OCI-LY1 (cell line): ENCODE measurements at regions not wholly inside any gene's neighbourhood (a gene's known extent, or its start where the extent isn't known, plus 50 kb on each side); places are given as distances from the start of the nearest gene placed in this dataset.

ENCODE experiments used
- H2AFZ ChIP-seq: fragments of 200-600 bp; sonication (generic), shearing (Covaris generic); 2 replicates; pipeline ENCODE4 v1.6.0; 2014; ENCODE audit warnings: antibody characterized with exemption, mild to moderate bottlenecking, low read length
- H3F3A ChIP-seq: fragments of 200-600 bp; sonication (generic), shearing (Covaris generic); 2 replicates; pipeline ENCODE4 v1.6.0; 2014; ENCODE audit warnings: mild to moderate bottlenecking, antibody characterized with exemption, low read length, moderate library complexity; ENCODE audit not compliant: insufficient read depth
- H3K27ac ChIP-seq: fragments of 200-600 bp; sonication (generic); 2 replicates; pipeline ENCODE4 v1.5.1; 2014; ENCODE audit warnings: low read length, mixed run types, mild to moderate bottlenecking, low read depth; ENCODE audit not compliant: poor library complexity, severe bottlenecking
- H3K27me3 ChIP-seq: fragments of 200-600 bp; sonication (generic); 2 replicates; pipeline ENCODE4 v1.6.0; 2014; ENCODE audit warnings: antibody characterized with exemption, mild to moderate bottlenecking, low read length, moderate library complexity; ENCODE audit not compliant: insufficient read depth
- H3K36me3 ChIP-seq: fragments of 200-600 bp; sonication (generic); 2 replicates; pipeline ENCODE4 v1.6.1; 2014; ENCODE audit warnings: mild to moderate bottlenecking, antibody characterized with exemption, low read length, moderate library complexity, mixed read lengths; ENCODE audit not compliant: insufficient read depth
- H3K4me1 ChIP-seq: fragments of 200-600 bp; sonication (generic); 2 replicates; pipeline ENCODE4 v1.5.1; 2014; ENCODE audit warnings: mild to moderate bottlenecking, low read length, moderate library complexity; ENCODE audit not compliant: insufficient read depth, severe bottlenecking
- H3K4me2 ChIP-seq: fragments of 200-600 bp; sonication (generic), shearing (Covaris generic); 2 replicates; pipeline ENCODE4 v1.6.1; 2014; ENCODE audit warnings: low read length
- H3K4me3 ChIP-seq: fragments of 200-600 bp; sonication (generic); 2 replicates; pipeline ENCODE4 v1.5.1; 2014; ENCODE audit warnings: low read length, low read depth, mild to moderate bottlenecking, mixed read lengths; ENCODE audit not compliant: poor library complexity, severe bottlenecking
- H3K79me2 ChIP-seq: fragments of 200-600 bp; shearing (Covaris generic); 2 replicates; pipeline ENCODE4 v1.6.1; 2016; ENCODE audit warnings: mixed run types, low read length, mixed read lengths; ENCODE audit not compliant: insufficient read depth
- H3K9ac ChIP-seq: fragments of 200-600 bp; sonication (generic), shearing (Covaris generic); 2 replicates; pipeline ENCODE4 v1.6.1; 2014; ENCODE audit warnings: mild to moderate bottlenecking, low read length, mixed read lengths
- H3K9me2 ChIP-seq: fragments of 200-600 bp; sonication (generic), shearing (Covaris generic); 2 replicates; pipeline ENCODE4 v1.6.1; 2014; ENCODE audit warnings: low read depth, mild to moderate bottlenecking, low read length, mixed read lengths
- H3K9me3 ChIP-seq: fragments of 200-600 bp; shearing (Covaris generic); 2 replicates; pipeline ENCODE4 v1.6.1; 2014; ENCODE audit warnings: low read length, mixed read lengths
- H4K20me1 ChIP-seq: fragments of 200-600 bp; sonication (generic), shearing (Covaris generic); 2 replicates; pipeline ENCODE4 v1.6.0; 2016; ENCODE audit warnings: mild to moderate bottlenecking, low read length; ENCODE audit not compliant: insufficient read depth
- EZH2 ChIP-seq: fragments of 200-600 bp; sonication (generic), shearing (Covaris generic); IDR thresholded peaks from 2 replicates; pipeline ENCODE4 v1.8.0; 2017; ENCODE audit warnings: borderline replicate concordance, mixed run types, mild to moderate bottlenecking, antibody characterized with exemption, low read length, moderate library complexity, mixed read lengths
- TF ChIP-seq, protein P1 (sequence below): fragments of 200-600 bp; sonication (generic), shearing (Covaris generic); IDR thresholded peaks from 2 replicates; pipeline ENCODE4 v1.5.1; 2017; ENCODE audit warnings: mild to moderate bottlenecking, antibody characterized with exemption, low read length, moderate library complexity, mixed read lengths

DNA sequence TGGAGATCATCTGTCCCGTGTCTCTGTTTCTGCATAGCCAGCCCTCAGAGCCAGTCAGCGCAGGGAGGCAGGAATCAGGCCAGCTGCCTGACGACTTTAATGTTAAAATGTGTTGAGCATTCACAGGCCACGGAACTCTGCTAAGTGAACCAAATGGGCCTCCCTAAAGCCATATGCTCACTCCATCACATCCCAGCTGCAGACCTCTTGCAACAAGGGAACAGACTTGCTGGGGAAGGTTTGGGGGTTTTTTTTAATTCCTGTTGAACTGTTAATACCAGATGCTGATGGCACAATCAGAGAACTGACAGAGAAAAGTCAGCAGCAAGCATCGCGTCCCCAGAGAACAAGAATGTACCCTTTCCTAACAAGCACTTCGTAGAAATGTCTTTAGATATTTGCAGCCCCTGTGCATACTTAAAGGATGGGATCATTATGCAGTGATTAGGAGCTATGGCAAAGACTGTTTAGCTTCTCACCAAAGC lies 900.4 kb upstream of the AUTS2 start:
- H3K27me3 ChIP-seq = peaks cover 4% of the 10 kb centered on the region; the same call in 1 of the 2 replicates
- H3K9me2 ChIP-seq = no peaks in the 10 kb centered on the region
- H3K4me3 ChIP-seq = no peak overlapping the region
- no peak overlapping the region for H2AFZ ChIP-seq
- no peaks in the 10 kb centered on the region for H3K9me3 ChIP-seq
- H3K79me2 ChIP-seq = no peaks in the 10 kb centered on the region
- no peaks in the 10 kb centered on the region for H3K4me1 ChIP-seq
- H3K27ac ChIP-seq = no peak overlapping the region
- H3F3A ChIP-seq = no peaks in the 10 kb centered on the region
- no peak overlapping the region for H3K4me2 ChIP-seq
- H3K36me3 ChIP-seq = no peaks in the 10 kb centered on the region
- H3K9ac ChIP-seq = no peak overlapping the region
- H4K20me1 ChIP-seq = no peaks in the 10 kb centered on the region
- TF ChIP-seq EZH2 = no peak
- TF ChIP-seq, protein P1, sequence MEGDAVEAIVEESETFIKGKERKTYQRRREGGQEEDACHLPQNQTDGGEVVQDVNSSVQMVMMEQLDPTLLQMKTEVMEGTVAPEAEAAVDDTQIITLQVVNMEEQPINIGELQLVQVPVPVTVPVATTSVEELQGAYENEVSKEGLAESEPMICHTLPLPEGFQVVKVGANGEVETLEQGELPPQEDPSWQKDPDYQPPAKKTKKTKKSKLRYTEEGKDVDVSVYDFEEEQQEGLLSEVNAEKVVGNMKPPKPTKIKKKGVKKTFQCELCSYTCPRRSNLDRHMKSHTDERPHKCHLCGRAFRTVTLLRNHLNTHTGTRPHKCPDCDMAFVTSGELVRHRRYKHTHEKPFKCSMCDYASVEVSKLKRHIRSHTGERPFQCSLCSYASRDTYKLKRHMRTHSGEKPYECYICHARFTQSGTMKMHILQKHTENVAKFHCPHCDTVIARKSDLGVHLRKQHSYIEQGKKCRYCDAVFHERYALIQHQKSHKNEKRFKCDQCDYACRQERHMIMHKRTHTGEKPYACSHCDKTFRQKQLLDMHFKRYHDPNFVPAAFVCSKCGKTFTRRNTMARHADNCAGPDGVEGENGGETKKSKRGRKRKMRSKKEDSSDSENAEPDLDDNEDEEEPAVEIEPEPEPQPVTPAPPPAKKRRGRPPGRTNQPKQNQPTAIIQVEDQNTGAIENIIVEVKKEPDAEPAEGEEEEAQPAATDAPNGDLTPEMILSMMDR = no peak

DNA sequence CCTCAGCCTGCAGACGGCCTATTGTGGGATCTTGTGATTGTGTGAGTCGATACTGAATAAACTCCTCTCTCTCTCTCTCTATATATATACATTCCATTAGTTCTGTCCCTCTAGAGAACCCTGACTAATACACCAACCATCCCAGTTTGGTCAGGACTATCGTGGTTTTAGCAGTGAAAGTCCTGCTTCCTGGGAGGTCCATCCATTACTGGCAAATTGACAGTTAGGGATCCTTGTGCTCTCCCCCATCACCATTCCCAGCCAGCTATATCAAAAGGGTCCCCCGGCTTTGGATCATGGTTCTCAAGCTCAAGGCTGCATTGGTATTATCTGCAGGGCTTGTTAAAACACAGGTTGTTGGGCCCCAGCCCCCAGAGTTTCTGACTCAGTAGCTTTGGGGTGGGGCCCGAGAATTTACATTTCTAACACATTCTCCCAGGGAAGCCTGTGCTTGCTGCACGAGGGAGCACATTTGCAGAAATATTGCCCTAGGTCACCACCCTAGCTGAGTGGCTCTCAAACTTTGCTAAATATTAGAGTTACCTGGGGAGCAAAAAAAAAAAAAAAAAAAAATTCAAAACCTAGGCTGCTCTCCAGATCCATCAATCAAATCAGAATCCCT lies 899.1 kb upstream of the AUTS2 start:
- H3K4me3 ChIP-seq = no peak overlapping the region
- H3K79me2 ChIP-seq = no peaks in the 10 kb centered on the region
- no peaks in the 10 kb centered on the region for H3F3A ChIP-seq
- H4K20me1 ChIP-seq = no peaks in the 10 kb centered on the region
- H3K27ac ChIP-seq = no peak overlapping the region
- H2AFZ ChIP-seq = no peak overlapping the region
- no peaks in the 10 kb centered on the region; the same call in 1 of the 2 replicates for H3K9me3 ChIP-seq
- H3K9ac ChIP-seq = no peak overlapping the region
- H3K9me2 ChIP-seq = no peaks in the 10 kb centered on the region
- TF ChIP-seq, protein P1 = no peak
- no peaks in the 10 kb centered on the region; the same call in 1 of the 2 replicates for H3K36me3 ChIP-seq
- no peak overlapping the region for H3K4me2 ChIP-seq
- no peaks in the 10 kb centered on the region for H3K4me1 ChIP-seq
- H3K27me3 ChIP-seq = peaks cover 4% of the 10 kb centered on the region; the same call in 1 of the 2 replicates

DNA sequence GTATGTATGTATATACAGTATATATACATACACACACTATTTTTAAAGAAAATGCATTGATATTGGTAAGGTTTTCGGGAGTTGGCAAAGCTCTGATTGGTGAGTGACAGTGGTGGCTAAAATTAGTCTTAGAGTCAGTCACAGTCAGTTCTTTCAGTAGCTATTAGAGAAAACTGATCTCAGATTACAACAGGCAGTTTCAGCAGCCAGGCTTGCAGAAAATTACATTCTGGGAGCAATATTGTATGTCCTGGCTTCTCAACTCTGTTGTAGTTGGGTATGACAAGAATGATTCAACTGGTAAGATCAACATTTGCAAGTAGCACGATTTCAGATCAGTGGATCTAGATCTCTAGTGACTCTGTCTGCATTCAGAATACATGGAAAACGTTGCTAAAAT lies 897.9 kb upstream of the AUTS2 start:
- Histone ChIP-seq H3K4me2 (no peak overlapping the region), H3K79me2 (no peaks in the 10 kb centered on the region), H3K9me3 (no peaks in the 10 kb centered on the region; the same call in 1 of the 2 replicates), H3K9ac (no peak overlapping the region), H3K27me3 (peaks cover 4% of the 10 kb centered on the region; the same call in 1 of the 2 replicates), H3K27ac (no peak overlapping the region), H4K20me1 (no peaks in the 10 kb centered on the region), H3K9me2 (no peaks in the 10 kb centered on the region), H3F3A (no peaks in the 10 kb centered on the region), H3K4me1 (no peaks in the 10 kb centered on the region), H3K36me3 (no peaks in the 10 kb centered on the region; the same call in 1 of the 2 replicates), H3K4me3 (no peak overlapping the region), H2AFZ (no peak overlapping the region)
- TF ChIP-seq EZH2 = no peak
- TF ChIP-seq, protein P1 = no peak
